ENCODE measurements at regions not wholly inside any gene's neighbourhood (a gene's known extent, or its start where the extent isn't known, plus 50 kb on each side); places are given as distances from the start of the nearest gene placed in this dataset.

DNA sequence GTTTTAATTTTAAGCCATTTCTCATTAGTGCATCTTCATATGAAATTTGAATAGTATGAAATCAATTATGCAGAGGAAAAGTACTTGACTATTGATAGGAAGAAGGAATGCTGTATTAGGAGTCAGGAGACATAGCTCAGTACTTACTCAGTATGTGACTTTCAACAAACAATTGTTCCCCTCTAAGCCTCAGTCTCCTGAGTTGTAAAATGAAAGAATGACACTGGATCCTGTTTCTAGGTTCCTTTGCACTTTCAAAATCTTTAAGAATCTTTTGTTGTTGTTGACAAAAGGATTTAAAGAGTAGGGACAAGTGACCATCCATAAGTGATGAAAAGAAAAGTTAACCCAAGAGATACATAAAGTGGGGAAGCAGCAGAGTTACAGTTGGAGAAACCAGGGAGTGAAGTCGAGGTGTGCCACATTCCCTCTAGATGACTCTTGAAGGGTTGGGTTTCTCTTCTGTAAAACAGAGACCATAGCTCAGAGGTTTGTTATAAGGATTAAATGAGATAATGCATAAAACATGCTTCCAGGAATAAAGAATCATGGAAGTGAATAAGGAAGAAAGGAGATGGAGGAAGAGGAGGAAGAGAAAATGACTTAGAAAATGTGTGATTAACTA is 105.7 kb upstream of the KCNJ15 start:
- H3K27ac ChIP-seq (ENCODE audit: low read depth, low read length, severe bottlenecking), result no peak overlapping the region
- no peaks in the 10 kb centered on the region for H3K36me3 ChIP-seq (ENCODE audit: control insufficient read depth, insufficient read depth, low read length)
- no peaks in the 10 kb centered on the region for H3K9me3 ChIP-seq (ENCODE audit: control insufficient read depth, low read length)
- WGBS, 2 experiments (ENCODE audit: insufficient coverage in 2 of 2), result 56 to 78% methylated on average over 1 of the region's 1 CpG
- H3K4me3 ChIP-seq (ENCODE audit: extremely low read depth, insufficient read depth, low read length, poor library complexity, severe bottlenecking), result no peak overlapping the region
- peaks cover 17% of the 10 kb centered on the region for H3K4me1 ChIP-seq (ENCODE audit: control insufficient read depth, insufficient read depth, low read length, poor library complexity, severe bottlenecking)

DNA sequence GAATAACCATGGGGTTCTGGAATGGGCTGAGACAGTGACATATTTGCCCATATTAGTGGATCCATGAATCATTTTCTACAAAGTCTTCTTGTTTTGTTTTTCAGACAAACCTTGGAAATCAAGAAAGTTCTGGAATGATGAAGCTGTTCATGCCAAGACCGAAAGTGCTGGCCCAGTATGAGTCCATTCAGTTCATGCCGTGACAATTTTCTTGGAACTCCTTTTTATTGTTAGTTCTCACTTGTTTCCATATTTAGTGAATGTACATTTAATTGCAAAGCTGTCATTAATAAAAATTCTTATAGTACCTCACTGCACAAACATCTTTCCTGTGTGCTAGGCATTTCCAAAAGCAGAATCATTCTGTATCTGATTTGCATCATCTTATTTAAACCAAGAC is 100.6 kb upstream of the KCNJ15 start:
- Histone ChIP-seq H3K36me3 (ENCODE audit: control insufficient read depth, insufficient read depth, low read length) (no peaks in the 10 kb centered on the region), H3K4me3 (ENCODE audit: extremely low read depth, insufficient read depth, low read length, poor library complexity, severe bottlenecking) (no peak overlapping the region), H3K27ac (ENCODE audit: low read depth, low read length, severe bottlenecking) (no peak overlapping the region), H3K4me1 (ENCODE audit: control insufficient read depth, insufficient read depth, low read length, poor library complexity, severe bottlenecking) (peaks cover 6% of the 10 kb centered on the region), H3K9me3 (ENCODE audit: control insufficient read depth, low read length) (no peaks in the 10 kb centered on the region)
- WGBS, 2 experiments (ENCODE audit: insufficient coverage in 2 of 2), result no CpG with 5 or more reads among the region's 2 CpGs

DNA sequence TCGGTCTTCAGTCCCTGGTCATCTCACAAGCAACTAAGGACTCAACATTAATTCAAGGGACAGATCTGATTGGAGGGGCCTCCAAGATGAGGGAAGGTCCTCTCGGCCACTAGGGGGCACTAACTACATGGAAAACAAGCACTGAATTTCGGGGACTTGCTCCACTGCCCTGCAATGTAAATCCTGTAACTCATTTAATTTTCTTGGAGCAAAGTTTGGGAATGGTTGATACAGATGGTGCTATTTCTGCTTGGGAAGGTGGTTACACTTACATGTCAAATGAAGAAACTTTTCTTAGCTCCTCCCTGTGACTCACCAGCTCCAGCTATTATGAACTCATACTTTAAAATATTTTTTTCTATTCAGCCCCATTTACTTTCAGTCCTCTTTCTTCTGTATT is 97.4 kb upstream of the KCNJ15 start:
- Histone ChIP-seq H3K4me3 (ENCODE audit: extremely low read depth, insufficient read depth, low read length, poor library complexity, severe bottlenecking) (no peak overlapping the region), H3K36me3 (ENCODE audit: control insufficient read depth, insufficient read depth, low read length) (no peaks in the 10 kb centered on the region), H3K27ac (ENCODE audit: low read depth, low read length, severe bottlenecking) (no peak overlapping the region), H3K9me3 (ENCODE audit: control insufficient read depth, low read length) (no peaks in the 10 kb centered on the region), H3K4me1 (ENCODE audit: control insufficient read depth, insufficient read depth, low read length, poor library complexity, severe bottlenecking) (no peaks in the 10 kb centered on the region)
- WGBS, 2 experiments (ENCODE audit: insufficient coverage in 2 of 2), result 6 to 33% methylated on average over 2 to 3 of the region's 3 CpGs

DNA sequence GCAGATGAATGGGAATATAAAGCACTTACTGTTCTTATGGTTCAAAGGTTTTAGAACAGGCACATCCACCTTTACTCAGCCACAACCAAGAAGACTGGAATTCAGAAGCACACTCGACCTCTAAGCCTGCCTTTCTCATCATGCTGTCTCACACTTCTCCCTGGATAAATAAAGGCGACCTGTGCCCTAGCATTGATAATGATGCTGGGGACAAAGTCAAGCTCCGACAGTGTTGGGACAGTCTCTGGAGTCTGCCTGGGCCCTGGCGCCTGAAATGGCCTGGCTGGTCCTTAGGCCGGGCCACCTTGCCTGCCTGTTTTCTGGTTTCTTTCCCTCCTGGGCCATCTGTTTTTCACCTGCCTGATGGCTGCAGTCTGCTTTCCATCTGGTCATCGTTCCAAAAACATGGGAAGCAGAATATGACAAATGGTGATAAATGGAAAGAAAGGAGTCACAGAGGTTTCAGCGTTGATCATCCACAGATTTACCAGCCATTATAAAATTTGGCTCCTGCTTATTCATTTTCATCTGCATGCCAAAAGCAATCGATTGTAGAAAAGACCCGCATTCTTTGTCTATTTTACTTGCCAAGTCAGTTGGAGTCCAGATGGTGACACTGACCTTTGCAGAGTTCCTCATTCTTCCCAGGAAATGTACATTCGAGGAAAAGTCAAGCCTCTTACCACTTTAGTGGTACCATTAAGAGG is 91.2 kb upstream of the KCNJ15 start:
- Histone ChIP-seq H3K27ac (ENCODE audit: low read depth, low read length, severe bottlenecking) (no peak overlapping the region), H3K9me3 (ENCODE audit: control insufficient read depth, low read length) (no peaks in the 10 kb centered on the region), H3K4me3 (ENCODE audit: extremely low read depth, insufficient read depth, low read length, poor library complexity, severe bottlenecking) (no peak overlapping the region), H3K36me3 (ENCODE audit: control insufficient read depth, insufficient read depth, low read length) (no peaks in the 10 kb centered on the region), H3K4me1 (ENCODE audit: control insufficient read depth, insufficient read depth, low read length, poor library complexity, severe bottlenecking) (peaks cover 5% of the 10 kb centered on the region)
- 84 to 91% methylated on average over 7 of the region's 10 CpGs for WGBS, 2 experiments (ENCODE audit: insufficient coverage in 2 of 2)

DNA sequence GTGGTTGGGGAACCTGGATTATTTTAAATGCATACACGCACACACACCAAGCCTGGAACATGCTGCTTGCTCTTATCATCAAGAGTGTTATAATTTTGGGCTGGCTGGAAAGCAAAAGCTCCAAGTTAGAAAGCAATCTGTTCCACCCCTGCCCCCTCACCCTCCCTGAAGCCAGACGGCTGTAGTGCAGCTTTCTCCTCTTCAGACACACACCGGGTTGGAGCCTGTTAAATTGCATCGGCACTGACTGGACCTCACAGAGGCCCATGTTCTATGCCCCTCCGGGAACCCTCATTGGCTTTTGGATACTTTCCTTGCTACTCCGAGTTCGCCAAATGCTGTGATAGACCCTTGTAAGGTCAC is 90.6 kb upstream of the KCNJ15 start:
- no peaks in the 10 kb centered on the region for H3K36me3 ChIP-seq (ENCODE audit: control insufficient read depth, insufficient read depth, low read length)
- H3K4me3 ChIP-seq (ENCODE audit: extremely low read depth, insufficient read depth, low read length, poor library complexity, severe bottlenecking), result no peak overlapping the region
- no peak overlapping the region for H3K27ac ChIP-seq (ENCODE audit: low read depth, low read length, severe bottlenecking)
- peaks cover 10% of the 10 kb centered on the region for H3K4me1 ChIP-seq (ENCODE audit: control insufficient read depth, insufficient read depth, low read length, poor library complexity, severe bottlenecking)
- whole genome bisulfite sequencing, 2 experiments (ENCODE audit: insufficient coverage in 2 of 2), result 68 to 76% methylated on average over 6 of the region's 7 CpGs
- H3K9me3 ChIP-seq (ENCODE audit: control insufficient read depth, low read length), result no peaks in the 10 kb centered on the region

DNA sequence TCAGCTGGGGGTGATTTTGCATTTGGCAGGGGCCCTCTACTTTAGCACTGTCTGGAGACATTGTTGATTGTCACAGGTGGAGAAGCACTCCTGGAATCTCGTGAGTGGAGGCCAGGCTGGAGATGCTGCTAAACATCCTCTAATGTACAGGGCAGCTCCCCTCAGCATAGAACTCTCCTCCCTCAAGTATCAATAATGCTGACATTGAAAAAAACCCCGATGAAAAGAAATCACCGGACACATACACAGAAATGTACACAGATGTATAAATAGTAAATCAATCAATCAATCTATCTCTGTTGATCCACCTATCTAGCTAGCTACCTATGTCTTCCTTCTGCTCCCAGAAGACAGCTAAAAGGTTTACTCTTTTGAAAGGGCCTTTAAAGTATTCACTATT is 89.4 kb upstream of the KCNJ15 start:
- Histone ChIP-seq H3K4me1 (ENCODE audit: control insufficient read depth, insufficient read depth, low read length, poor library complexity, severe bottlenecking) (peaks cover 21% of the 10 kb centered on the region), H3K36me3 (ENCODE audit: control insufficient read depth, insufficient read depth, low read length) (no peaks in the 10 kb centered on the region), H3K27ac (ENCODE audit: low read depth, low read length, severe bottlenecking) (no peak overlapping the region), H3K4me3 (ENCODE audit: extremely low read depth, insufficient read depth, low read length, poor library complexity, severe bottlenecking) (no peak overlapping the region), H3K9me3 (ENCODE audit: control insufficient read depth, low read length) (no peaks in the 10 kb centered on the region)
- WGBS, 2 experiments (ENCODE audit: insufficient coverage in 2 of 2), result 93% methylated on average over 2 of the region's 3 CpGs; no CpG with 5 or more reads in 1 of the 2 experiments

DNA sequence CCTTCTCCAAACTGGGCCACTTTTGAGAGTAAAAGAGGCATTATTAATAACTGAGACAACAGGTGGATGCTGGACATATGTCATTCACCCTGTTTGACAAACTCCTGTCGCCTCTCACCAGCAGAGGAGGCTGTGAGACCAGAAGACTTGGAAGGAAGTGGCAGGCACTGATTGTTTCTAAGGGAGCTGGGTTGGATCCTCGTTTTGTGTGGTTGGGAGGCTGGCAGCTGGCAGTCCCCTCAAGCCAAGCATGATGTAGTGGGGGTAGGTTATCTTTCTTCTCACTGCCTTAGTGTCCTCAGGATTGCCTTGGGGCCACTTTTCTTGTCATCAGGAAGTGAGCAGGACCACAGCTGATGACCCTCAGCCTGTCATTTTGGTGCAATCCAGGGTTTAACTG is 86.5 kb upstream of the KCNJ15 start:
- H3K4me3 ChIP-seq (ENCODE audit: extremely low read depth, insufficient read depth, low read length, poor library complexity, severe bottlenecking), result no peak overlapping the region
- H3K4me1 ChIP-seq (ENCODE audit: control insufficient read depth, insufficient read depth, low read length, poor library complexity, severe bottlenecking), result peaks cover 26% of the 10 kb centered on the region
- H3K36me3 ChIP-seq (ENCODE audit: control insufficient read depth, insufficient read depth, low read length), result no peaks in the 10 kb centered on the region
- whole genome bisulfite sequencing, 2 experiments (ENCODE audit: insufficient coverage in 2 of 2), result 33 to 48% methylated on average over 1 to 2 of the region's 2 CpGs
- H3K9me3 ChIP-seq (ENCODE audit: control insufficient read depth, low read length), result no peaks in the 10 kb centered on the region
- peak overlapping the region; percentile 96 for H3K27ac ChIP-seq (ENCODE audit: low read depth, low read length, severe bottlenecking)

DNA sequence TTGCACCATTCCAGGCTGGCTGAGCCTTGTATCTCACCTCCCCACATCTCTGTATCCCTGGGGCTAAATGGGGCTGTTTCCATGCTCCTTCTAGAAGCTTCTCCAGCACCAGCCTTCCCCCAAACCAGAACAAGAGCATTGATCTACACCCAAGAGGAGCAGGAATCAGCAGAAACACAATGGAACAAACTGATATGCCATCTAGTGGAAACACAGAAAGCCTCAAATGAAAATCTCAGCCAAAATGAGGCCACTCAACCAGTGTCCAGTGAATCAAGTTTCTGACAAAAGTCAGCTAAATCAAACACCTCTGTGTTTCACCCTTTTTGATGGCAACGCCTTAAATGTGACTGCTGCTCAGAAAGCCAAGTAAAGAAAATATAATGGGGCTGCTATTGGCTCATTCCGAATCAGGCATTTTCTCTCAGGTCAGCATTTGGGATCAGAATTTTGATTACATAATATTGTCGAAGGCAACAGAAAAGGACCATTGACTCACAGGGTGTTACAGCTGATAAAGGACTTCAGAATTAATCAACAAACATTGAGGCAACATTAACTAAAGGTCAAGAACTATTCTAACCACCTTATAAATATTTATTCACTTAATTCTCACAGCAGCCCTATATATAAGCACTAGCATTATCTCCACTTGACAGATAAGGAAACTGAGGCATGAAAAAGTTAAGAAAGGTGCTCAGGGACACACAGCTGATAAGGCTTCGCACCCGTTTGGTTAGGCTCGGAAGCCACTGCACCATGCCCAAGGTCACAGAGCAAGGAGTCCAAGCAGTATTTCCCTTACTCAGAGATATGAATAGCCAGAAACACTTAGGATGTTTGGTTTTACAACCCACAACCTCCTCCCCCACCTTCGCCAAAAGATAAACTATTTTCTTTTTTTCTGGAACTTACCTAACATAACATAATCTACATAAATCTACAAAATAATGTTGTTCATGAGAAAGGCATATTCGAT is 85.8 kb upstream of the KCNJ15 start:
- Histone ChIP-seq H3K4me3 (ENCODE audit: extremely low read depth, insufficient read depth, low read length, poor library complexity, severe bottlenecking) (no peak overlapping the region), H3K4me1 (ENCODE audit: control insufficient read depth, insufficient read depth, low read length, poor library complexity, severe bottlenecking) (peaks cover 26% of the 10 kb centered on the region), H3K27ac (ENCODE audit: low read depth, low read length, severe bottlenecking) (peak overlapping the region; percentile 96), H3K36me3 (ENCODE audit: control insufficient read depth, insufficient read depth, low read length) (no peaks in the 10 kb centered on the region), H3K9me3 (ENCODE audit: control insufficient read depth, low read length) (no peaks in the 10 kb centered on the region)
- WGBS, 2 experiments (ENCODE audit: insufficient coverage in 2 of 2), result 66 to 100% methylated on average over 4 to 5 of the region's 8 CpGs

DNA sequence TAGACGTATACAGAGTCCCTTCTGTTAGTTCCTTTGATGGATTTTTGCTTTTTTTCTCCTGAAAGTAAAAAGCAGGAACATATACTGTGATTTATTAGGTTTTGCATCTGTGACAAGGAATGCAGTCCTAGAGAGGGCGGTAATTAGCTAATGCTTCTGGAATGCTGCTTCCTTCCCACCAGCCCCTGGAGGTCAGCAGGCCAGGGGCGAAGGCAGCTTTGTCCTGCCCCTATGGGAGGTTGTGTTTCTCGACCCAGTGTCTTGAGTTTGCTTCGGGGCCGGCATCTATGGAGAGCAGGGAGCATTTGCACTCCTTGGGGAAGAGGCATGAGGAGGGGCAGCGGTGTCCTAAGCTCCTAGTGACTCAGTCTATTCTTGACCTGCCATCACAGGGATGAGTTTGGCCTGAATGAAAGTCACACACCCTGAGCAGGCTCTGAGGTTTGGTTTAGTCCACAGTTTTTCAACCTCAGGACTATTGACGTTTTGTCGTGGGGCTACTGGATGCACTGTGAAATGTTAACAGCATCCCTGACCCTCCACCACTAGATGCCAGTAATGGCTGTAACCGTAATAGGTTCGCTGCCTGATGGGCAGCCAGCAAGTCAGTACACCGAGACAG is 85.0 kb upstream of the KCNJ15 start:
- Histone ChIP-seq H3K4me3 (ENCODE audit: extremely low read depth, insufficient read depth, low read length, poor library complexity, severe bottlenecking) (no peak overlapping the region), H3K9me3 (ENCODE audit: control insufficient read depth, low read length) (no peaks in the 10 kb centered on the region), H3K36me3 (ENCODE audit: control insufficient read depth, insufficient read depth, low read length) (no peaks in the 10 kb centered on the region), H3K27ac (ENCODE audit: low read depth, low read length, severe bottlenecking) (peak overlapping the region; percentile 96), H3K4me1 (ENCODE audit: control insufficient read depth, insufficient read depth, low read length, poor library complexity, severe bottlenecking) (peaks cover 26% of the 10 kb centered on the region)
- WGBS, 2 experiments (ENCODE audit: insufficient coverage in 2 of 2), result 31 to 37% methylated on average over 8 of the region's 12 CpGs

DNA sequence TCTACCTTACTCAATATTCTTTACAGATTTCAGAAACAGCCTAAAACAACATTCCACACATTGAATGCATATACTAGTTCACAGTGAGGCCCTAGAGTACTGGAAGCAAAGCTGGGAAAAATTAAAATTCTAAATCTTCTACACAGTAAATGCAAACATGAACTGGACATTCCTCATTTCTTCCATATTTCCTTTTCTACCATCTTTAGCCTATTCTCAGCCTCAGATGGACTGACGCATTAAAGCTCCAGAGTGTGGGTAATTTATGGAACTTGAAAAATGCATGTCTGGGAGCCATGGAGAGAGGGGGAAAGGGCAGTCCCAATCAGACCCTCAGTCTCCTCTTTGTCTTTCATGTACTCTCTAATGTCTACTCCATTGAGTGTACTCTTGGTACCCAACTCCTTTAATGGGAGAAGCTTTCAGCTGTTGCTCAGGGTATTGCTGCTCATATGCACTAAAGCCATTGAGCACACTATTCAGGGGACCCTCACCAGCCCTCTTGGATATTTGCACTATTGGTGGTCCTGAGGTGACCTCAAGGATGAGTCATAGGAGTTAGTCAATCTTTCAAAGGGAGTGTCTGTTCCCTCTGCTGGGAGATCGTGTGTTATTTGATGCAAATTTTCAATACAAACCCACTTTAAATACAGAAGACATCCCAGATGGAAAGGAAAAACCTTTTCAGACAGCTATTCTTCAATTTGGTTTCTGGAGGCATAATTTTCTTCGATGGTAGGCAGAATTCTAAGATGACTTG is 83.3 kb upstream of the KCNJ15 start:
- Histone ChIP-seq H3K27ac (ENCODE audit: low read depth, low read length, severe bottlenecking) (no peak overlapping the region), H3K36me3 (ENCODE audit: control insufficient read depth, insufficient read depth, low read length) (no peaks in the 10 kb centered on the region), H3K4me1 (ENCODE audit: control insufficient read depth, insufficient read depth, low read length, poor library complexity, severe bottlenecking) (peaks cover 26% of the 10 kb centered on the region), H3K4me3 (ENCODE audit: extremely low read depth, insufficient read depth, low read length, poor library complexity, severe bottlenecking) (no peak overlapping the region), H3K9me3 (ENCODE audit: control insufficient read depth, low read length) (no peaks in the 10 kb centered on the region)
- 100% methylated on average over 1 of the region's 3 CpGs for WGBS, 2 experiments (ENCODE audit: insufficient coverage in 2 of 2)
